OCI-LY3 (cell line): ENCODE measurements at regions not wholly inside any gene's neighbourhood (a gene's known extent, or its start where the extent isn't known, plus 50 kb on each side); places are given as distances from the start of the nearest gene placed in this dataset.

Experiments used
- H2AFZ ChIP-seq: fragments of 200-600, 300-600 bp; shearing (Covaris generic); 2 replicates; pipeline ENCODE4 v1.6.0; 2014; ENCODE audit warnings: antibody characterized with exemption, low read depth, low read length
- H3K27ac ChIP-seq: fragments of 200-600, 300-600 bp; sonication (generic); 2 replicates; pipeline ENCODE4 v1.5.1; 2014; ENCODE audit warnings: mild to moderate bottlenecking, low read length, moderate library complexity, mixed read lengths
- H3K27me3 ChIP-seq: fragments of 200-600, 300-600 bp; sonication (generic); 2 replicates; pipeline ENCODE4 v1.6.1; 2014; ENCODE audit warnings: low read depth, low read length, mixed read lengths
- H3K36me3 ChIP-seq: fragments of 200-600, 300-600 bp; sonication (generic); replicated peaks from 2 replicates; pipeline ENCODE3; 2014; ENCODE audit warnings: low read depth, low read length, mixed read lengths
- H3K4me1 ChIP-seq: fragments of 300-600, 200-600 bp; sonication (generic); 2 replicates; pipeline ENCODE4 v1.6.1; 2014; ENCODE audit warnings: low read length, mixed read lengths
- H3K4me2 ChIP-seq: fragments of 200-600, 300-600 bp; sonication (generic); 2 replicates; pipeline ENCODE4 v1.6.1; 2014; ENCODE audit warnings: low read length, mixed read lengths
- H3K4me3 ChIP-seq: fragments of 300-600, 200-600 bp; sonication (generic); 2 replicates; pipeline ENCODE4 v1.5.1; 2014; ENCODE audit warnings: antibody characterized with exemption, mild to moderate bottlenecking, low read length, moderate library complexity
- H3K79me2 ChIP-seq: fragments of 300-600, 200-600 bp; shearing (Covaris generic); 2 replicates; pipeline ENCODE4 v1.6.1; 2014; ENCODE audit warnings: mild to moderate bottlenecking, low read length, mixed read lengths
- H3K9ac ChIP-seq: fragments of 300-600, 200-600 bp; shearing (Covaris generic); 2 replicates; pipeline ENCODE4 v1.6.0; 2014; ENCODE audit warnings: mild to moderate bottlenecking, low read length, moderate library complexity
- H3K9me3 ChIP-seq: fragments of 200-600, 300-600 bp; shearing (Covaris generic); 2 replicates; pipeline ENCODE4 v1.6.1; 2014; ENCODE audit warnings: low read length, mixed read lengths; ENCODE audit not compliant: insufficient read depth
- H4K20me1 ChIP-seq: fragments of 200-600, 300-600 bp; sonication (generic); 2 replicates; pipeline ENCODE4 v1.6.1; 2016; ENCODE audit warnings: low read length, mixed read lengths; ENCODE audit not compliant: insufficient read depth
- CTCF ChIP-seq: fragments of 200-600, 300-600 bp; sonication (generic); IDR thresholded peaks from 2 replicates; pipeline ENCODE4 v1.5.1; 2014; ENCODE audit warnings: antibody characterized with exemption, low read length, low read depth
- EZH2phosphoT487 ChIP-seq: fragments of 200-600 bp; shearing (Covaris generic); IDR thresholded peaks from 2 replicates; pipeline ENCODE4 v1.6.1; 2018; ENCODE audit warnings: antibody characterized with exemption, mixed run types, low read depth

DNA sequence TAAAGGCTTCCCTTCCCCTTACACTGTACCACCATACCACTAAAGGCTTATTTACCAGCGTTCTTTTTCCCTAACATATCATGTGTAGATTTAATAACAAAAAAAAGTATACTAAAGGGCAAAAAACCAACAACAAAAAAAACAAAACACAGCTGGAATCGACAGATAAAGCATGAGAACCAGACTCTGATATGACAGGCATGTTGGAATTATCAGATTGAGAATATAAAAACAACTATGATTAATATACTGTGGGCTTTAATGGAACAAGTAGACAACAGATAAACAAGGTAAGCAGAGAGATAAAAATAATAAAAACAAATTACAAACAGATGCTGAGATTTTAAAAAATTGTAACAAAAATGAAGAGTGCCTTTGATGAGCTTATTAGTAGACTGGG, 754.1 kb upstream of the MDGA2 start:
- H3K36me3 ChIP-seq: no peaks in the 10 kb centered on the region
- no peak overlapping the region for H2AFZ ChIP-seq
- no peak overlapping the region for H3K9ac ChIP-seq
- H3K9me3 ChIP-seq: no peaks in the 10 kb centered on the region
- H4K20me1 ChIP-seq: no peaks in the 10 kb centered on the region
- no peak overlapping the region for H3K4me2 ChIP-seq
- no peaks in the 10 kb centered on the region for H3K79me2 ChIP-seq
- H3K27ac ChIP-seq: no peak overlapping the region
- no peak overlapping the region for H3K4me3 ChIP-seq
- H3K4me1 ChIP-seq: no peaks in the 10 kb centered on the region; the same call in 1 of the 2 replicates
- H3K27me3 ChIP-seq: no peaks in the 10 kb centered on the region
- TF ChIP-seq EZH2phosphoT487 (no peak), CTCF (no peak)

DNA sequence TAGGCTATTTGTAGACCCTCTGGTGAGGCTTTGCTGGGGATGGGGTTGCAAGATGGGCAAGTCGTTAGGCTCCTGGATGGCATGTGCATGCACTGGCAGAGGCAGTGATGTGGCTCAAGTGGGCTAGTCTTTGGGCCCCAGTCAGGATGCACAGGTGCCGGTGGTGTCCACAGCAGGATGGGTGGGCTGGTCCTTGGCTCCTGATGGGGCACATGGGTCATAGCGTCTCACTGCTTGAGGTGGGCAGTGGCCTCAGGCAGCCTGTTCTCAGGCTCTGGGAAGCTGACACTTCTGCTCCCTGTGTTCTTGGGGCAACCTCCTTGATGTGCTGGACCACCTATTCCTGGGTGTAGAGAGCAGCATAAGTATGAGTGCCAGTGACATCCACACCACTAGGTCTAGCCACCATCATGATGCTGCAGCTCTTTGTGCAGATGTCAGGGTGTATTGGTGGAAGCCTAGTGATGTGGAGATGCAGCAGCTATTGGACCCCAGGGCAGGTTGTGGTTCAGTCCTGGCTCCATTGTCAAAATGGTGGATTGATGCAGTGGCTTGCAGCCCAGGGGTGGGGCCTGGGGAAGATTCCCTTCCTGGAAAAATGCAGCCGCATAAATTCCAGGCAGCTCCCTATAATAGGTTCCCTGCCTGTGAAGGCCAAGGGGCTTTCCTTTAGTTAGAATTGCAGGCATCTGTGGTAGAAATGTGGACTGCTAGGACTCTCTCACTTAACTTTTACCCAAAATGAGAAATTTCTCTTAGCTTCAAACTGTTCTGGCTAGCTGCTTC, 742.5 kb upstream of the MDGA2 start:
- Histone ChIP-seq H3K9ac (no peak overlapping the region), H3K4me2 (no peak overlapping the region), H3K27ac (no peak overlapping the region), H3K4me3 (no peak overlapping the region), H4K20me1 (no peaks in the 10 kb centered on the region), H2AFZ (no peak overlapping the region), H3K36me3 (no peaks in the 10 kb centered on the region), H3K27me3 (no peaks in the 10 kb centered on the region), H3K79me2 (no peaks in the 10 kb centered on the region), H3K4me1 (no peaks in the 10 kb centered on the region), H3K9me3 (no peaks in the 10 kb centered on the region)
- TF ChIP-seq EZH2phosphoT487 (no peak), CTCF (no peak)

GRCh38 chr14:48401321-48401720, 725.9 kb upstream of the MDGA2 start:
- no peaks in the 10 kb centered on the region for H3K79me2 ChIP-seq
- no peak overlapping the region for H3K9ac ChIP-seq
- no peak overlapping the region for H3K27ac ChIP-seq
- no peaks in the 10 kb centered on the region for H3K27me3 ChIP-seq
- no peaks in the 10 kb centered on the region for H4K20me1 ChIP-seq
- no peak overlapping the region for H3K4me2 ChIP-seq
- no peak overlapping the region for H3K4me3 ChIP-seq
- no peaks in the 10 kb centered on the region for H3K36me3 ChIP-seq
- H3K9me3 ChIP-seq: no peaks in the 10 kb centered on the region
- no peak overlapping the region for H2AFZ ChIP-seq
- no peaks in the 10 kb centered on the region for H3K4me1 ChIP-seq
- TF ChIP-seq EZH2phosphoT487: no peak
- TF ChIP-seq CTCF: no peak

DNA sequence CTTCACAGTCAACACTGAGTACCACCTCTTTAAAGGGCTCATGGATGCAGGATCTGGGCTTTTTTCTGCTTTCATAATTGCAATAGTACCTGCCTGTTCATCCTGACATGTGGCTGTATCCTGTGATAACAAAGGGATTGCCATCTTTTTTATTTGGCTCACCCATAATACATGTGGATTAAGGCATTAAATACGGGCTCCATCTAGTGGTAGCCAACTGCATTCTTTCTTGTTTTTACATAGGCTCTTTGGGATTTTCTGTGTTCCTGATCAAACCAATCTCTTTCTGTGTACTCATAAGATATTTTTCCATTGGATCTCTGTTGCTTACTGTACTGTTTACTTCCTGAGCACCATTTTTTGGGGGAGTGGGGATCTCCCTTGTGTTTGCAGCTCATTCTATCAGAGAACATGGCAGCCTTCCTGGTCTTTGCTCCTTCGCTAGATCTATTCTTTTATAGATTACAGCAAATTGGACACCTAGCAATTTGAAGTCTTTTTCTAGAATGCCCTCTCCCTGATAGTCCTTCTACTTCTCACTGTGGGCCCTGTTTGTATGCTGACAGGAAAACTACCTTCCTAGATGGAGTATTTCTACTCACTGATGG, 723.4 kb upstream of the MDGA2 start:
- no peak overlapping the region for H3K27ac ChIP-seq
- H3K27me3 ChIP-seq: no peaks in the 10 kb centered on the region
- no peak overlapping the region for H3K9ac ChIP-seq
- no peak overlapping the region for H3K4me3 ChIP-seq
- no peak overlapping the region for H3K4me2 ChIP-seq
- H2AFZ ChIP-seq: no peak overlapping the region
- H3K9me3 ChIP-seq: no peaks in the 10 kb centered on the region
- no peaks in the 10 kb centered on the region for H4K20me1 ChIP-seq
- no peaks in the 10 kb centered on the region for H3K4me1 ChIP-seq
- no peaks in the 10 kb centered on the region for H3K36me3 ChIP-seq
- TF ChIP-seq CTCF (peak; percentile 88), EZH2phosphoT487 (no peak)
- H3K79me2 ChIP-seq: no peaks in the 10 kb centered on the region
